PC-9 (cell line): ENCODE measurements at regions not wholly inside any gene's neighbourhood (a gene's known extent, or its start where the extent isn't known, plus 50 kb on each side); places are given as distances from the start of the nearest gene placed in this dataset.

Experiments
- BruUV-seq: library from RNA; stranded (reverse); fragments of 400-500 nt; replicated peaks from 2 replicates; lab custom pipeline; 2021; lab: Mats Ljungman, UMichigan
- CTCF ChIA-PET: fragments of 300-600 bp; sonication (Branson Sonifier 250); formaldehyde crosslinking; loops from one replicate; lab custom pipeline; 2022; ENCODE audit warnings: antibody characterized with exemption; lab: Charles Lee
- POLR2A ChIA-PET: fragments of 300-600 bp; sonication (Branson Sonifier 250); formaldehyde crosslinking; loops from one replicate; lab custom pipeline; 2022; ENCODE audit warnings: antibody characterized with exemption; ENCODE audit not compliant: unreplicated experiment; lab: Charles Lee
- DNase-seq, 2 experiments: peaks; one replicate each; pipeline versions ENCODE4 v3.0.0 to v3.0.0-alpha.2; 2015 to 2022; ENCODE audit warnings: mixed read lengths in 1 of 2
- H2AFZ ChIP-seq: fragments of 200-600 bp; sonication (generic); 2 replicates; pipeline ENCODE4 v1.8.1; 2017; ENCODE audit warnings: antibody characterized with exemption
- H3F3A ChIP-seq: fragments of 200-600 bp; sonication (generic); 2 replicates; pipeline ENCODE4 v1.8.1; 2017; ENCODE audit warnings: antibody characterized with exemption, mild to moderate bottlenecking, low read depth; ENCODE audit not compliant: insufficient read depth
- H3K27ac ChIP-seq: fragments of 200-600 bp; sonication (generic); 2 replicates; pipeline ENCODE4 v1.6.1; 2016; ENCODE audit warnings: mixed run types
- H3K27me3 ChIP-seq: fragments of 200-600 bp; sonication (generic); 2 replicates; pipeline ENCODE4 v1.6.1; 2016; ENCODE audit warnings: low read depth, mixed run types; ENCODE audit not compliant: insufficient read depth
- H3K36me3 ChIP-seq: fragments of 200-600 bp; sonication (generic); 2 replicates; pipeline ENCODE4 v1.6.1; 2016; ENCODE audit warnings: low read depth, mixed run types
- H3K4me1 ChIP-seq: fragments of 200-600 bp; sonication (generic); replicated peaks from 2 replicates; pipeline ENCODE4 v1.6.1; 2016; ENCODE audit warnings: mixed run types; ENCODE audit not compliant: insufficient read depth
- H3K4me2 ChIP-seq: fragments of 200-600 bp; sonication (generic); 2 replicates; pipeline ENCODE4 v1.6.1; 2017; ENCODE audit warnings: mixed run types
- H3K4me3 ChIP-seq: fragments of 200-600 bp; sonication (generic); 2 replicates; pipeline ENCODE4 v1.6.1; 2016; ENCODE audit warnings: mixed run types
- H3K79me2 ChIP-seq: fragments of 200-600 bp; sonication (generic); 2 replicates; pipeline ENCODE4 v1.6.1; 2017; ENCODE audit warnings: low read depth, mixed run types
- H3K9me2 ChIP-seq: fragments of 200-600 bp; sonication (generic); 2 replicates; pipeline ENCODE4 v1.8.1; 2017; ENCODE audit warnings: mild to moderate bottlenecking; ENCODE audit not compliant: insufficient read depth
- H3K9me3 ChIP-seq: fragments of 200-600 bp; sonication (generic); 2 replicates; pipeline ENCODE4 v1.8.1; 2016; ENCODE audit warnings: low read depth; ENCODE audit not compliant: insufficient read depth
- H4K20me1 ChIP-seq: fragments of 200-600 bp; sonication (generic); 2 replicates; pipeline ENCODE4 v1.8.1; 2017; ENCODE audit not compliant: insufficient read depth
- CTCF ChIP-seq: fragments of 200-600 bp; sonication (generic); conservative IDR thresholded peaks from 2 replicates; pipeline ENCODE4 v1.6.1; 2017; ENCODE audit warnings: mixed run types, antibody characterized with exemption, mild to moderate bottlenecking, moderate library complexity
- EZH2 ChIP-seq: fragments of 200-600 bp; sonication (generic); IDR thresholded peaks from 2 replicates; pipeline ENCODE4 v1.8.0; 2017; ENCODE audit warnings: antibody characterized with exemption, low read depth
- intact Hi-C: fragments of 100-400 bp; cut with micrococcal nuclease; formaldehyde crosslinking; loops from one replicate; pipeline ENCODE4 v1.10.0; 2022; ENCODE audit not compliant: unreplicated experiment

- no peak for DNase-seq
- POLR2A ChIA-PET: no interaction called here
- BruUV-seq: no TSS peak
- Histone ChIP-seq H3K79me2 (no peaks in the 10 kb centered on the region), H2AFZ (no peak overlapping the region), H3K27me3 (no peaks in the 10 kb centered on the region; the same call in 1 of the 2 replicates), H3K4me3 (no peak overlapping the region), H3K4me2 (no peak overlapping the region), H3K9me3 (no peaks in the 10 kb centered on the region), H3K27ac (no peak overlapping the region), H3K36me3 (no peaks in the 10 kb centered on the region), H4K20me1 (no peaks in the 10 kb centered on the region), H3K4me1 (no peaks in the 10 kb centered on the region), H3K9me2 (no peaks in the 10 kb centered on the region), H3F3A (no peaks in the 10 kb centered on the region)
- no peak for TF ChIP-seq EZH2
- no peak for TF ChIP-seq CTCF
- CTCF ChIA-PET: no interaction called here
- intact Hi-C loops: no loop called here
These were observed 152.5 kb downstream of the MEX3B start for GRCh38 chr15:81893182-81893835.

GRCh38 chr15:81890496-81890895 lies 155.3 kb downstream of the MEX3B start:
- no peaks in the 10 kb centered on the region for H3K9me2 ChIP-seq
- H3K4me1 ChIP-seq: no peaks in the 10 kb centered on the region
- POLR2A ChIA-PET: no interaction called here
- no peaks in the 10 kb centered on the region for H3K36me3 ChIP-seq
- no peak overlapping the region for H3K4me2 ChIP-seq
- CTCF ChIA-PET: no interaction called here
- H3K9me3 ChIP-seq: no peaks in the 10 kb centered on the region
- TF ChIP-seq CTCF (no peak), EZH2 (no peak)
- H2AFZ ChIP-seq: no peak overlapping the region
- BruUV-seq: no TSS peak
- no peak overlapping the region for H3K4me3 ChIP-seq
- no peaks in the 10 kb centered on the region for H3F3A ChIP-seq
- H3K79me2 ChIP-seq: no peaks in the 10 kb centered on the region
- DNase-seq: no peak
- H3K27me3 ChIP-seq: no peaks in the 10 kb centered on the region; the same call in 1 of the 2 replicates
- intact Hi-C loops: no loop called here
- no peaks in the 10 kb centered on the region for H4K20me1 ChIP-seq
- no peak overlapping the region for H3K27ac ChIP-seq

GRCh38 chr15:81889485-81889881 lies 156.3 kb downstream of the MEX3B start:
- Histone ChIP-seq H3K4me1 (no peaks in the 10 kb centered on the region), H3K27me3 (no peaks in the 10 kb centered on the region; the same call in 1 of the 2 replicates), H3K79me2 (no peaks in the 10 kb centered on the region), H3K27ac (no peak overlapping the region), H3K9me2 (no peaks in the 10 kb centered on the region), H3F3A (no peaks in the 10 kb centered on the region), H3K9me3 (no peaks in the 10 kb centered on the region), H3K36me3 (no peaks in the 10 kb centered on the region), H2AFZ (no peak overlapping the region), H4K20me1 (no peaks in the 10 kb centered on the region), H3K4me2 (no peak overlapping the region), H3K4me3 (no peak overlapping the region)
- POLR2A ChIA-PET: no interaction called here
- CTCF ChIA-PET: no interaction called here
- intact Hi-C loops: no loop called here
- no TSS peak for BruUV-seq
- DNase-seq: no peak
- TF ChIP-seq EZH2 (no peak), CTCF (no peak)
